ENCODE measurements at regions not wholly inside any gene's neighbourhood (a gene's known extent, or its start where the extent isn't known, plus 50 kb on each side); places are given as distances from the start of the nearest gene placed in this dataset.

GRCh38 chr12:125454786-125455480, 389.7 kb downstream of the AACS start:
- no peak for TF ChIP-seq CTCF (IDR thresholded peaks at IDR 0.05; ENCODE audit: borderline replicate concordance, insufficient read depth, low read depth, low read length)
- no peak overlapping the region for H3K4me3 ChIP-seq (ENCODE audit: low read depth, low read length)

- no peak overlapping the region for H3K4me3 ChIP-seq (ENCODE audit: low read depth, low read length)
- 0 out of 2 replicates have a peak, but pooled peaks have one; percentile 4 for TF ChIP-seq CTCF (IDR thresholded peaks at IDR 0.05; ENCODE audit: borderline replicate concordance, insufficient read depth, low read depth, low read length)
These were observed 390.3 kb downstream of the AACS start for GRCh38 chr12:125455556-125455955.

- H3K4me3 ChIP-seq (ENCODE audit: low read depth, low read length), result no peak overlapping the region
- TF ChIP-seq CTCF (IDR thresholded peaks at IDR 0.05; ENCODE audit: borderline replicate concordance, insufficient read depth, low read depth, low read length), result no peak
These were observed 393.5 kb downstream of the AACS start for GRCh38 chr12:125458552-125459268.

- H3K4me3 ChIP-seq (ENCODE audit: low read depth, low read length), result no peak overlapping the region
- TF ChIP-seq CTCF (IDR thresholded peaks at IDR 0.05; ENCODE audit: borderline replicate concordance, insufficient read depth, low read depth, low read length), result no peak
These were observed 396.6 kb downstream of the AACS start for GRCh38 chr12:125461831-125462230.

- no peak for TF ChIP-seq CTCF (IDR thresholded peaks at IDR 0.05; ENCODE audit: borderline replicate concordance, insufficient read depth, low read depth, low read length)
These were observed 398.2 kb downstream of the AACS start for GRCh38 chr12:125463386-125463785.

GRCh38 chr12:125467363-125467762, 402.1 kb downstream of the AACS start:
- no peak for TF ChIP-seq CTCF (IDR thresholded peaks at IDR 0.05; ENCODE audit: borderline replicate concordance, insufficient read depth, low read depth, low read length)
- no peak overlapping the region for H3K4me3 ChIP-seq (ENCODE audit: low read depth, low read length)

More at GRCh38 chr12:125463386-125463785, 398.2 kb downstream of the AACS start:
- no peak overlapping the region for H3K4me3 ChIP-seq (ENCODE audit: low read depth, low read length)

- TF ChIP-seq CTCF (IDR thresholded peaks at IDR 0.05; ENCODE audit: borderline replicate concordance, insufficient read depth, low read depth, low read length), result no peak
- no peak overlapping the region for H3K4me3 ChIP-seq (ENCODE audit: low read depth, low read length)
These were observed 404.4 kb downstream of the AACS start for GRCh38 chr12:125469683-125470082.

All from GM12875 (cell line).